ENCODE measurements at regions not wholly inside any gene's neighbourhood (a gene's known extent, or its start where the extent isn't known, plus 50 kb on each side); places are given as distances from the start of the nearest gene placed in this dataset.

- no peaks in the 10 kb centered on the region for H3K79me2 ChIP-seq (ENCODE audit: insufficient read depth, low read length)
- H2AFZ ChIP-seq (ENCODE audit: low read length), result no peak overlapping the region
- no peaks in the 10 kb centered on the region for H4K20me1 ChIP-seq (ENCODE audit: insufficient read depth, low read length, poor library complexity, severe bottlenecking)
- H3K9me2 ChIP-seq (replicated peaks; ENCODE audit: low read depth, low read length), result no peaks in the 10 kb centered on the region
- H3K9me3 ChIP-seq (ENCODE audit: insufficient read depth, low read depth, low read length), result no peaks in the 10 kb centered on the region
- H3K36me3 ChIP-seq (ENCODE audit: insufficient read depth, low read length), result no peaks in the 10 kb centered on the region
- H3K4me3 ChIP-seq (ENCODE audit: low read length, poor library complexity, severe bottlenecking), result no peak overlapping the region
- H3K4me1 ChIP-seq (ENCODE audit: insufficient read depth, low read length, poor library complexity, severe bottlenecking), result peaks cover 16% of the 10 kb centered on the region
- no peaks in the 10 kb centered on the region for H3F3A ChIP-seq (ENCODE audit: low read depth)
- H3K4me2 ChIP-seq (ENCODE audit: low read depth, low read length, poor library complexity, severe bottlenecking), result no peak overlapping the region
- TF ChIP-seq, protein P1, sequence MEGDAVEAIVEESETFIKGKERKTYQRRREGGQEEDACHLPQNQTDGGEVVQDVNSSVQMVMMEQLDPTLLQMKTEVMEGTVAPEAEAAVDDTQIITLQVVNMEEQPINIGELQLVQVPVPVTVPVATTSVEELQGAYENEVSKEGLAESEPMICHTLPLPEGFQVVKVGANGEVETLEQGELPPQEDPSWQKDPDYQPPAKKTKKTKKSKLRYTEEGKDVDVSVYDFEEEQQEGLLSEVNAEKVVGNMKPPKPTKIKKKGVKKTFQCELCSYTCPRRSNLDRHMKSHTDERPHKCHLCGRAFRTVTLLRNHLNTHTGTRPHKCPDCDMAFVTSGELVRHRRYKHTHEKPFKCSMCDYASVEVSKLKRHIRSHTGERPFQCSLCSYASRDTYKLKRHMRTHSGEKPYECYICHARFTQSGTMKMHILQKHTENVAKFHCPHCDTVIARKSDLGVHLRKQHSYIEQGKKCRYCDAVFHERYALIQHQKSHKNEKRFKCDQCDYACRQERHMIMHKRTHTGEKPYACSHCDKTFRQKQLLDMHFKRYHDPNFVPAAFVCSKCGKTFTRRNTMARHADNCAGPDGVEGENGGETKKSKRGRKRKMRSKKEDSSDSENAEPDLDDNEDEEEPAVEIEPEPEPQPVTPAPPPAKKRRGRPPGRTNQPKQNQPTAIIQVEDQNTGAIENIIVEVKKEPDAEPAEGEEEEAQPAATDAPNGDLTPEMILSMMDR (conservative IDR thresholded peaks at IDR 0.05; ENCODE audit: low read length), result no peak
- no peak for TF ChIP-seq EZH2phosphoT487 (IDR thresholded peaks at IDR 0.05; ENCODE audit: borderline replicate concordance)
- no peaks in the 10 kb centered on the region for H3K27me3 ChIP-seq (ENCODE audit: insufficient read depth, low read length, poor library complexity, severe bottlenecking)
- H3K9ac ChIP-seq (ENCODE audit: low read depth, low read length, poor library complexity, severe bottlenecking), result no peak overlapping the region
Measured at GRCh38 chr18:73421010-73421409, 553.2 kb upstream of the NETO1 start.

- Histone ChIP-seq H3K4me1 (ENCODE audit: insufficient read depth, low read length, poor library complexity, severe bottlenecking) (peaks cover 16% of the 10 kb centered on the region), H3K4me3 (ENCODE audit: low read length, poor library complexity, severe bottlenecking) (no peak overlapping the region), H3F3A (ENCODE audit: low read depth) (no peaks in the 10 kb centered on the region), H3K9ac (ENCODE audit: low read depth, low read length, poor library complexity, severe bottlenecking) (no peak overlapping the region), H3K27me3 (ENCODE audit: insufficient read depth, low read length, poor library complexity, severe bottlenecking) (no peaks in the 10 kb centered on the region), H2AFZ (ENCODE audit: low read length) (no peak overlapping the region), H3K9me2 (replicated peaks; ENCODE audit: low read depth, low read length) (no peaks in the 10 kb centered on the region), H3K36me3 (ENCODE audit: insufficient read depth, low read length) (no peaks in the 10 kb centered on the region), H3K9me3 (ENCODE audit: insufficient read depth, low read depth, low read length) (no peaks in the 10 kb centered on the region), H3K79me2 (ENCODE audit: insufficient read depth, low read length) (no peaks in the 10 kb centered on the region), H4K20me1 (ENCODE audit: insufficient read depth, low read length, poor library complexity, severe bottlenecking) (no peaks in the 10 kb centered on the region), H3K4me2 (ENCODE audit: low read depth, low read length, poor library complexity, severe bottlenecking) (peak overlapping the region; percentile 42)
- TF ChIP-seq, protein P1 (conservative IDR thresholded peaks at IDR 0.05; ENCODE audit: low read length), result no peak
- TF ChIP-seq EZH2phosphoT487 (IDR thresholded peaks at IDR 0.05; ENCODE audit: borderline replicate concordance), result no peak
Measured at GRCh38 chr18:73419531-73419930, 551.7 kb upstream of the NETO1 start.

DNA sequence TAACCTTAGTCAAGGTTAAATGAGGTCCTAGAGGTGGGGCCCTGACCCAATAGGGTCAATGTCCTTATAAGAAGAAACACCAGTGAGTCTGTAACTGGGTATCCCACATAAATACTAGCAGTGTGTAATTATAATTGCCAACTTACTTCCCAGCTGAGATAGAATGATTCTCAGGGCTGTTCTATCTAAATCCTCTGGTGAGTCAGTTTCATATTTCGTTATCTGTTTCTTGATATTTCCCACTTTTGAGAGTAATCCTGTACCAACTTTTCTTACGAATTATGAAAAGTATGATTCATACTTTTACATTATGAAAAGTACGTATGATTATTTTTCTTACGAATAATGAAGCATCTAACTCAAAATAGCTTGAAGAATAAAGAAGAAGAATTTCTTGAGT lies 546.8 kb upstream of the NETO1 start:
- H3K79me2 ChIP-seq (ENCODE audit: insufficient read depth, low read length), result no peaks in the 10 kb centered on the region
- H3K4me1 ChIP-seq (ENCODE audit: insufficient read depth, low read length, poor library complexity, severe bottlenecking), result peaks cover 13% of the 10 kb centered on the region
- no peaks in the 10 kb centered on the region for H3K9me2 ChIP-seq (replicated peaks; ENCODE audit: low read depth, low read length)
- H3K9ac ChIP-seq (ENCODE audit: low read depth, low read length, poor library complexity, severe bottlenecking), result no peak overlapping the region
- H3K9me3 ChIP-seq (ENCODE audit: insufficient read depth, low read depth, low read length), result no peaks in the 10 kb centered on the region
- no peaks in the 10 kb centered on the region for H3F3A ChIP-seq (ENCODE audit: low read depth)
- H4K20me1 ChIP-seq (ENCODE audit: insufficient read depth, low read length, poor library complexity, severe bottlenecking), result no peaks in the 10 kb centered on the region
- H2AFZ ChIP-seq (ENCODE audit: low read length), result no peak overlapping the region
- H3K4me3 ChIP-seq (ENCODE audit: low read length, poor library complexity, severe bottlenecking), result no peak overlapping the region
- H3K4me2 ChIP-seq (ENCODE audit: low read depth, low read length, poor library complexity, severe bottlenecking), result no peak overlapping the region
- no peak for TF ChIP-seq EZH2phosphoT487 (IDR thresholded peaks at IDR 0.05; ENCODE audit: borderline replicate concordance)
- TF ChIP-seq, protein P1 (conservative IDR thresholded peaks at IDR 0.05; ENCODE audit: low read length), result no peak
- no peaks in the 10 kb centered on the region for H3K27me3 ChIP-seq (ENCODE audit: insufficient read depth, low read length, poor library complexity, severe bottlenecking)
- H3K36me3 ChIP-seq (ENCODE audit: insufficient read depth, low read length), result no peaks in the 10 kb centered on the region

All from Loucy (cell line).